ENCODE measurements at regions not wholly inside any gene's neighbourhood (a gene's known extent, or its start where the extent isn't known, plus 50 kb on each side); places are given as distances from the start of the nearest gene placed in this dataset.

- Histone ChIP-seq H3K9me3 (no peaks in the 10 kb centered on the region), H3K4me1 (peaks cover 26% of the 10 kb centered on the region), H3K4me3 (no peak overlapping the region), H3K27me3 (no peaks in the 10 kb centered on the region), H3K36me3 (replicated peaks in 1 of 2; ENCODE audit: insufficient read depth in 1 of 2, low read depth in 2 of 2) (no peaks in the 10 kb centered on the region), H3K27ac (peak overlapping the region; percentile 50 to 84 (median 60))
- ATAC-seq (peak; percentile 69), DNase-seq (peak in 1 of 4 donors; percentile 16)
- WGBS, 2 donors: 26 to 28% methylated on average over 9 of the region's 9 CpGs
- intact Hi-C loops (cut with DNase I): no loop called here
- no peak for TF ChIP-seq POLR2A (IDR thresholded peaks at IDR 0.05)
- TF ChIP-seq, protein P1, sequence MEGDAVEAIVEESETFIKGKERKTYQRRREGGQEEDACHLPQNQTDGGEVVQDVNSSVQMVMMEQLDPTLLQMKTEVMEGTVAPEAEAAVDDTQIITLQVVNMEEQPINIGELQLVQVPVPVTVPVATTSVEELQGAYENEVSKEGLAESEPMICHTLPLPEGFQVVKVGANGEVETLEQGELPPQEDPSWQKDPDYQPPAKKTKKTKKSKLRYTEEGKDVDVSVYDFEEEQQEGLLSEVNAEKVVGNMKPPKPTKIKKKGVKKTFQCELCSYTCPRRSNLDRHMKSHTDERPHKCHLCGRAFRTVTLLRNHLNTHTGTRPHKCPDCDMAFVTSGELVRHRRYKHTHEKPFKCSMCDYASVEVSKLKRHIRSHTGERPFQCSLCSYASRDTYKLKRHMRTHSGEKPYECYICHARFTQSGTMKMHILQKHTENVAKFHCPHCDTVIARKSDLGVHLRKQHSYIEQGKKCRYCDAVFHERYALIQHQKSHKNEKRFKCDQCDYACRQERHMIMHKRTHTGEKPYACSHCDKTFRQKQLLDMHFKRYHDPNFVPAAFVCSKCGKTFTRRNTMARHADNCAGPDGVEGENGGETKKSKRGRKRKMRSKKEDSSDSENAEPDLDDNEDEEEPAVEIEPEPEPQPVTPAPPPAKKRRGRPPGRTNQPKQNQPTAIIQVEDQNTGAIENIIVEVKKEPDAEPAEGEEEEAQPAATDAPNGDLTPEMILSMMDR (IDR thresholded peaks at IDR 0.05): peak in 1 of 7 experiments; percentile 16
Observed at GRCh38 chr20:53786445-53787267, 193.0 kb upstream of the ZNF217 start.

DNA sequence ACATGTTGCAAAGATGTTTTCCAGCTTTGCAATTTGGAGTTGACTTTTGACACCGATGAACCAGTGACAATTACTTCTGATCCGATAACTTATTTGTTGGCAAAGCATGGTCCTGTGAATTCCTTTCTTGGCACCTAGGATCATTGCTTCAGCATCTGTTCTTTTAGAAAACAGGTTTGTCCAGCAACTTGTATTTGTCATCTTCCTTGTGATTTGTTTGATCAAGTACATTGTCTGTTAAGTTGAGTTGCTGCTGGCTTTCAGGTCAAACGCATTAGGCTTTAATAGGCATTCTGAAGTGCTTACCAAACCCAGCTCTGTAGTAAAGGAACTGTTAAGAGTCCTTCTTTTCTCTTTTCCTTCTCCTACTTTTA is 192.4 kb upstream of the ZNF217 start:
- no peaks in the 10 kb centered on the region for H3K9me3 ChIP-seq
- peak in 3 of 4 donors; percentile 20 to 35 (median 27) for DNase-seq
- H3K4me3 ChIP-seq: no peak overlapping the region
- WGBS, 2 donors: 9 to 24% methylated on average over 3 of the region's 3 CpGs
- no peaks in the 10 kb centered on the region for H3K36me3 ChIP-seq (replicated peaks in 1 of 2; ENCODE audit: insufficient read depth in 1 of 2, low read depth in 2 of 2)
- H3K27me3 ChIP-seq: no peaks in the 10 kb centered on the region
- TF ChIP-seq, protein P1 (IDR thresholded peaks at IDR 0.05): no peak
- no peak for TF ChIP-seq POLR2A (IDR thresholded peaks at IDR 0.05)
- ATAC-seq: peak; percentile 78
- H3K27ac ChIP-seq: peak overlapping the region; percentile 11 to 84 (median 60)
- intact Hi-C loops (cut with DNase I): no loop called here
- peaks cover 26% of the 10 kb centered on the region for H3K4me1 ChIP-seq

DNA sequence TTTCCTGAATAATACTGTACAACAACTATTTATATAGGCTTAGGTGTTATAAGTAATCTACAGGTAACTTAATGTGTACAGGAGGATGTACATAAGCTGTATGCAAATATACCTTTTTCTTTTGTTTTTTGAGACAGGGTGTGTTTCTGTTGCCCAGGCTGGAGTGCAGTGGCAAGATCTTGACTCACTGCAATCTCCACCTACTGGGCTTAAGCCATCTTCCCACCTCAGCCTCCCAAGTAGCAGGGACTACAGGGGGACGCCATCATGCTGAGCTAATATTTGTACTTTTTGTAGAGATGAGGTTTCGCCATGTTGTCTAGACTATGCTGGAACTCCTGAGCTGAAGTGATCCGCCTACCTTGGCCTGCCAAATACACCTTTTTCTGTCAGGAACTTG is 191.7 kb upstream of the ZNF217 start:
- Histone ChIP-seq H3K4me1 (peaks cover 26% of the 10 kb centered on the region), H3K27me3 (no peaks in the 10 kb centered on the region), H3K4me3 (no peak overlapping the region), H3K27ac (peak overlapping the region in 1 of 4 donors; percentile 55), H3K9me3 (no peaks in the 10 kb centered on the region), H3K36me3 (replicated peaks in 1 of 2; ENCODE audit: insufficient read depth in 1 of 2, low read depth in 2 of 2) (no peaks in the 10 kb centered on the region)
- TF ChIP-seq POLR2A (IDR thresholded peaks at IDR 0.05): no peak
- TF ChIP-seq, protein P1 (IDR thresholded peaks at IDR 0.05): no peak
- intact Hi-C loops (cut with DNase I): no loop called here
- 84 to 93% methylated on average over 3 of the region's 3 CpGs for WGBS, 2 donors
- DNase-seq (no peak), ATAC-seq (no peak)

GRCh38 chr20:53783768-53784167 is 190.1 kb upstream of the ZNF217 start:
- 73 to 83% methylated on average over 3 of the region's 3 CpGs for WGBS, 2 donors
- DNase-seq (no peak), ATAC-seq (no peak)
- TF ChIP-seq, protein P1 (IDR thresholded peaks at IDR 0.05): no peak
- TF ChIP-seq POLR2A (IDR thresholded peaks at IDR 0.05): no peak
- intact Hi-C loops (cut with DNase I): no loop called here
- no peaks in the 10 kb centered on the region for H3K9me3 ChIP-seq
- no peak overlapping the region for H3K4me3 ChIP-seq
- H3K4me1 ChIP-seq: peaks cover 38% of the 10 kb centered on the region
- no peaks in the 10 kb centered on the region for H3K27me3 ChIP-seq
- H3K27ac ChIP-seq: no peak overlapping the region
- H3K36me3 ChIP-seq (replicated peaks in 1 of 2; ENCODE audit: insufficient read depth in 1 of 2, low read depth in 2 of 2): no peaks in the 10 kb centered on the region

Measured in body of pancreas (tissue), 4 donors.